ENCODE measurements at regions not wholly inside any gene's neighbourhood (a gene's known extent, or its start where the extent isn't known, plus 50 kb on each side); places are given as distances from the start of the nearest gene placed in this dataset.

DNA sequence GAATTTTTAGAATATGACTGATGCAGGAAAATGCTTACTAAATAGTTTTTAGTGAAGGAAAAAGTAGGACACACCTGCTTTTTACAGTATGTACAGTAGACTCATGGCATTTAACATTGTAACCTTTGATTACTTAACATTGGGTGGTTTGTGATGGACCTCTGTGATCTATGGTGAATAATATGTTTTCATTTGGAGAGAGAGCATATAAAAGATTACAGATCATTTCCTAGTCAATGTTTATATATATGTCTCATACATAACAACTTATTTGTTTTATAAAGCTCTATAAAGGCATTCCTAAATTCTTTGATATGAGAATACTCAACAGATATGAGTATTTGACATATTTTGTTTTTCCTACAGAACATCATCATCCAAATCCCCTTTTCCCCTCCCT is 129.3 kb upstream of the PDE7B start:
- Histone ChIP-seq H3K14ac (ENCODE audit: insufficient read length) (no peak overlapping the region), H3K18ac (ENCODE audit: extremely low read depth, low read length) (no peak overlapping the region), H4K91ac (replicated peaks; ENCODE audit: insufficient read length, low read length) (no peak overlapping the region), H2BK120ac (replicated peaks; ENCODE audit: low read depth, low read length) (no peak overlapping the region), H3K23me2 (ENCODE audit: low read depth, low read length) (no peaks in the 10 kb centered on the region), H2BK20ac (ENCODE audit: low read length) (no peak overlapping the region), H3K23ac (ENCODE audit: insufficient read length) (no peak overlapping the region), H3K79me2 (ENCODE audit: control insufficient read depth in 1 of 2, insufficient read depth in 2 of 2, low read length in 2 of 2) (no peaks in the 10 kb centered on the region), H3K36me3 (ENCODE audit: control insufficient read depth in 2 of 4, insufficient read depth in 4 of 4, low read length in 3 of 4) (peaks cover 0 to 3% (median 0%) of the 10 kb centered on the region in 4 experiments; a peak in 2 of 8 replicates), H3K79me1 (ENCODE audit: low read depth, low read length) (no peaks in the 10 kb centered on the region), H3K4ac (replicated peaks; ENCODE audit: insufficient read length, low read depth, low read length) (no peak overlapping the region), H4K5ac (ENCODE audit: insufficient read length, low read depth, low read length) (no peak overlapping the region), H2BK15ac (ENCODE audit: low read length) (no peak overlapping the region), H2BK12ac (ENCODE audit: low read depth, low read length) (no peak overlapping the region), H4K20me1 (replicated peaks in 1 of 2; ENCODE audit: control insufficient read depth in 1 of 2, insufficient read depth in 2 of 2, low read length in 2 of 2) (no peaks in the 10 kb centered on the region), H2AFZ (ENCODE audit: low read length) (no peak overlapping the region), H3K27me3 (replicated peaks in 1 of 4; ENCODE audit: control insufficient read depth in 3 of 4, extremely low read depth in 1 of 4, insufficient read depth in 3 of 4, low read length in 3 of 4) (no peaks in the 10 kb centered on the region), H2AK5ac (ENCODE audit: low read depth, low read length) (no peak overlapping the region), H3K4me2 (ENCODE audit: insufficient read depth in 1 of 2, low read depth in 2 of 2, low read length in 2 of 2) (no peak overlapping the region), H3K4me1 (replicated peaks in 1 of 4; ENCODE audit: control insufficient read depth in 3 of 4, insufficient read depth in 4 of 4, low read length in 3 of 4) (no peaks in the 10 kb centered on the region), H4K8ac (ENCODE audit: extremely low read depth, insufficient read depth, low read length) (no peak overlapping the region), H3K4me3 (ENCODE audit: extremely low read depth in 1 of 4, insufficient read depth in 2 of 4, low read depth in 3 of 4, low read length in 4 of 4) (no peak overlapping the region), H3K9me3 (ENCODE audit: insufficient read depth in 2 of 2, low read depth in 1 of 2, low read length in 1 of 2) (peaks cover 3 to 4% of the 10 kb centered on the region in 2 experiments; a peak in 2 of 4 replicates), H2BK5ac (ENCODE audit: low read depth, low read length) (no peak overlapping the region), H3K9ac (replicated peaks in 1 of 4; ENCODE audit: extremely low read depth in 1 of 4, low read depth in 3 of 4, low read length in 3 of 4) (no peak overlapping the region), H3K27ac (ENCODE audit: low read depth, low read length) (no peak overlapping the region), H3K56ac (replicated peaks; ENCODE audit: insufficient read length, low read depth, low read length) (no peak overlapping the region)
- ChIA-PET CTCF (ENCODE audit: partially characterized antibody) (interaction anchor here (0.6 to 1.0 kb wide), 2 partner anchors 146 to 152 kb away, joined by 3 read pairs; no protein-coding TSS in a partner anchor), POLR2A (ENCODE audit: partially characterized antibody) (no interaction called here)
- TF ChIP-seq CBX5 (IDR thresholded peaks at IDR 0.05; ENCODE audit: low read depth, low read length): no peak
- DNase-seq (ENCODE audit: low read depth in 1 of 2, low spot score in 2 of 2): no peak
- FAIRE-seq: no peak
